ENCODE measurements at regions not wholly inside any gene's neighbourhood (a gene's known extent, or its start where the extent isn't known, plus 50 kb on each side); places are given as distances from the start of the nearest gene placed in this dataset.

- no peak for TF ChIP-seq ZNF407 (IDR thresholded peaks at IDR 0.05; ENCODE audit: low read depth)
- TF ChIP-seq KLF6 (CRISPR knock-in tag; IDR thresholded peaks at IDR 0.05; ENCODE audit: borderline replicate concordance), result no peak
- TF ChIP-seq ZNF318 (IDR thresholded peaks at IDR 0.05; ENCODE audit: borderline replicate concordance in 1 of 2, low read depth in 1 of 2), result no peak
- TF ChIP-seq ZNF316 (IDR thresholded peaks at IDR 0.05), result no peak
- no peak for TF ChIP-seq NR2F6 (CRISPR knock-in tag; IDR thresholded peaks at IDR 0.05)
- no peak for TF ChIP-seq ZNF140 (CRISPR knock-in tag; IDR thresholded peaks at IDR 0.05)
- no peak for TF ChIP-seq ZNF354B (CRISPR knock-in tag; IDR thresholded peaks at IDR 0.05)
Measured at GRCh38 chr6:40780637-40781036, 193.5 kb upstream of the LRFN2 start (continued).
